ENCODE measurements at regions not wholly inside any gene's neighbourhood (a gene's known extent, or its start where the extent isn't known, plus 50 kb on each side); places are given as distances from the start of the nearest gene placed in this dataset.
"Not testable (repeated sequence)": the region's sequence is repeated elsewhere in the genome, so short reads cannot be mapped to it uniquely, and the experiment has no call there.

GRCh38 chr1:53399370-53400133 is 59.6 kb upstream of the DMRTB1 start:
- not testable (repeated sequence) for DNase-seq

GRCh38 chr1:53400761-53401674 is 58.2 kb upstream of the DMRTB1 start:
- no peak for DNase-seq

GRCh38 chr1:53401813-53402745 is 57.1 kb upstream of the DMRTB1 start:
- no peak for DNase-seq

- DNase-seq: no peak
Measured at GRCh38 chr1:53402891-53403655, 56.1 kb upstream of the DMRTB1 start.

GRCh38 chr1:53405737-53406136 is 53.5 kb upstream of the DMRTB1 start:
- DNase-seq: no peak

- DNase-seq: no peak
Measured at GRCh38 chr1:53406551-53407235, 52.5 kb upstream of the DMRTB1 start.

GRCh38 chr1:53408013-53408754 is 51.0 kb upstream of the DMRTB1 start:
- no peak for DNase-seq

GRCh38 chr1:53408755-53409129 is 50.5 kb upstream of the DMRTB1 start:
- no peak for DNase-seq

- DNase-seq: no peak
Measured at GRCh38 chr1:53409233-53409632, 50.0 kb upstream of the DMRTB1 start.

Measured in stimulated activated CD4-positive, alpha-beta T cell treated with anti-CD3 and anti-CD28 coated beads, Interleukin-4, amount 100 ng/mL, for 24 hours (primary cell).